OCI-LY3 (cell line): ENCODE measurements at regions not wholly inside any gene's neighbourhood (a gene's known extent, or its start where the extent isn't known, plus 50 kb on each side); places are given as distances from the start of the nearest gene placed in this dataset.

ENCODE experiments used
- CTCF ChIP-seq: fragments of 200-600, 300-600 bp; sonication (generic); IDR thresholded peaks from 2 replicates; pipeline ENCODE4 v1.5.1; 2014; ENCODE audit warnings: antibody characterized with exemption, low read length, low read depth
- EZH2phosphoT487 ChIP-seq: fragments of 200-600 bp; shearing (Covaris generic); IDR thresholded peaks from 2 replicates; pipeline ENCODE4 v1.6.1; 2018; ENCODE audit warnings: antibody characterized with exemption, mixed run types, low read depth

DNA sequence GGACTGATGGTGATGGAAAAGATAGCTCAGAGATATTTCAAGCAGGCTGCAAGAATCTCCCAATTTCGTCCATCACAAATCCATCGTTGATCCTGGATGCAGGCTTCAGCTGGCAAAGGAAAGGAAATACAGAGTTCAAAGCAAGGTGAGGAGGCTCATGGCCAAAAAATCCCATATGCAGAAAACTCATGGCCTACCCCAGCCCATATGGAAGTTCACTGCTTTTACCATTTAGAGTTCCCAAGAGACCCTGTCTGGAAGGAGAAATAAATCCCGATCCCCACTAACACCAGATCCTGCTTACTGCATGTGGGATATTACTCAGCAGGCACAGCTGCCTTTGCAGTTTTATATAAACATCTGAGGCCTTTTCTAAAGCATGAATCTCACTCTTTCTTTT lies 412.9 kb upstream of the SPRY2 start:
- TF ChIP-seq CTCF, result no peak
- no peak for TF ChIP-seq EZH2phosphoT487
